Keratinocyte (primary cell): ENCODE measurements at regions not wholly inside any gene's neighbourhood (a gene's known extent, or its start where the extent isn't known, plus 50 kb on each side); places are given as distances from the start of the nearest gene placed in this dataset.

ENCODE experiments used
- CTCF ChIP-seq, 3 experiments: IDR thresholded peaks in 1 of 3; conservative IDR thresholded peaks in 1 of 3; optimal IDR thresholded peaks in 1 of 3; 2 replicates in 2 of 3; 3 replicates in 1 of 3; pipeline versions ENCODE3 to v1.5.1; 2011; ENCODE audit warnings: low read length in 3 of 3, mild to moderate bottlenecking in 3 of 3, moderate library complexity in 2 of 3, control low read depth in 1 of 3, inconsistent platforms in 1 of 3; ENCODE audit not compliant: insufficient read depth in 2 of 3; ENCODE audit errors: extremely low read depth in 1 of 3
- EZH2 ChIP-seq: IDR thresholded peaks from one replicate; pipeline ENCODE4 v1.6.1; 2012; ENCODE audit warnings: inconsistent platforms, mild to moderate bottlenecking, low read length, moderate library complexity

GRCh38 chr12:90710711-90711110 is 244.3 kb downstream of the CCER1 start:
- TF ChIP-seq CTCF (optimal IDR thresholded peaks at IDR 0.05 in 1 of 3, IDR thresholded peaks at IDR 0.05 in 1 of 3, conservative IDR thresholded peaks at IDR 0.05 in 1 of 3; ENCODE audit: extremely low read depth in 1 of 3, insufficient read depth in 2 of 3, low read length in 3 of 3) (no peak), EZH2 (no peak)
